GM21717 (cell line): ENCODE measurements at regions not wholly inside any gene's neighbourhood (a gene's known extent, or its start where the extent isn't known, plus 50 kb on each side); places are given as distances from the start of the nearest gene placed in this dataset.
"Not testable (repeated sequence)": the region's sequence is repeated elsewhere in the genome, so short reads cannot be mapped to it uniquely, and the experiment has no call there.

Experiments used
- ATAC-seq: cut with Tn5 transposase; IDR thresholded peaks from one replicate; pipeline ENCODE4 v1.9.1; 2021; ENCODE audit warnings: mild to moderate bottlenecking, moderate library complexity; ENCODE audit not compliant: unreplicated experiment

DNA sequence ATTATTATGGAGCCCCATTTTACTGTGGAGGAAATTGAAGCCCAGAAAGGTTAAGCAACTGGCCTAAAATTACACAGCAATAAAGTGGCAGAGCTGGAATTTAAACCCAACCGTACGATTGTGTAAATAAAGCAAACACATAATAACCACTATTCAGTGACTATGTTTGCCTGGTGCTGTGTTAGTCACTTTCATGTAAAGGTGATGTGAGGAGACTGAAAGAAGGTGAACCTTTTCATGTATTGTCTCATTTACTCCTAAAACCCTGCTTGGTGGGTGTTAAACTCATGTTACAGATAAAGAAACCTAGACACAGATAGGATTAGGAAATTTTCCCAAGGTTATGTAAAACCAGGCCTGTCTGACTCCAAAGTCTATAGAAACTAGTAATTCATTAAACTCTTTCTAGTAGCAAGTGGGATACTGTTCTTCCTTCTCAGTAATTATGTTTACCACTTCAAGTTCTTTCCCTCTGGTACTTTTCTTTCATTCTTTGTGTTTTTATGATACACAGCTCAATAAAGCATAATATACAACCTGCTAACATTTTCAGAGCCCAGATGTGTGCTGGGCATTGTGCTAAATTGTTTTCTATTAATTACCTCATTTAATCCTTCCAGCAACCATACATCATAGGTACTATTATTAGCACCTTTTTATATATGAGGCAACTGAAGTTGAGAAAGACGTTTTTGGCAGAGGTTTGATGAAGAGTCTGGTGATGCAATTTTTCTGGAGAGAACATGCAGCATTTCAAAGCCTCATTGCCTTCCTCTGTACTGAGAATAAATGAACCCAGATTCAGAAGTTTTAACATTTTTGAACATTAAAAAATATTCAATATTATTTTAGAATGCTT lies 202.7 kb downstream of the SPRY1 start:
- peak; percentile 15 for ATAC-seq

- peak; percentile 100 for ATAC-seq
Observed at GRCh38 chr4:123599920-123600810, 203.6 kb downstream of the SPRY1 start.

- ATAC-seq: no peak
Observed at GRCh38 chr4:123600987-123601904, 204.7 kb downstream of the SPRY1 start.

- ATAC-seq: no peak
Observed at GRCh38 chr4:123602007-123602406, 205.4 kb downstream of the SPRY1 start.

GRCh38 chr4:123603165-123603564 lies 206.6 kb downstream of the SPRY1 start:
- no peak for ATAC-seq

- ATAC-seq: not testable (repeated sequence)
Observed at GRCh38 chr4:123605797-123606196, 209.2 kb downstream of the SPRY1 start.

DNA sequence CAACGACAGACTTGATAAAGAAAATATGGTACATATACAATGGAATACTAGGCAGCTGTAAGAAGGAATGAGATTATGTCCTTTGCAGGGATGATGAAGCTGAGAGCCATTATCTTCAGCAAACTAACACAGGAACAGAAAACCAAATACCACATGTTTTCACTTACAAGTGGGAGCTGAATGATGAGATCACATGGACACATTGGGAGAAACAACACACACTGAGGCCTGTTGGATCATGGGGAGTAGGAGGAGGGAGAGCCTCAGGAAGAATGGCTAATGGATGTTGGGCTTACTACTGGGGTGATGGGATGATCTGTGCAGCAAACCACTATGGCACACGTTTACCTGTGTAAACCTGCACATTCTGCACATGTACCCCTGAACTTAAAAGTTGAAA lies 209.7 kb downstream of the SPRY1 start:
- no peak for ATAC-seq

DNA sequence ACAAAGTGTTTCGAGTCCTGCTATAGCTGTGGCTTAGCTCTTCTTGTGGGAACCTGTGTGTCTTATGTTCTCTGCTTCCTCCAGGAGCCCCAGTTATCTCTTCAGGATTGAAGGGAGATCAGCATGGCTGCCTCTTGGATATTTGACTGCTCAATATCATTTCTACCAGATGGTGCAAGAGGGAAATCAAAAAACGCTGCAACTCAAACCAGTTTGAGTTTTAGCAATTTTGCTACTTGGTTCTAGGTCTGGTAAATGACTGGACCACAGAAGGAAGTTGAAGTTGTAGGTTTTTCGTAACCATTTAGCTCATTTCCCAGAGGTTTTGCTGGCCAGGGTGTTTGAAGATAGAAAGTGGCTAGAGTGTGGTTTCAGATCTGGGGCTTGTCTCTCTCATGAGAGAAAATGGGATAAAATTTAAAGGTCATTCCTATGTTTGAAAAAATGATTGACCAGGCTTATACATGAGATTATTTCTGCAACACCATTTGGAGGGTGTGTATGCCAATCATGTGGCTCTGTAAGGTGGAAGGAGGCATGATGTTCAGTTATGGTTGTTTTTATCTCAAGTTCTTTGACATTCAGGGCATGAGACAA lies 210.4 kb downstream of the SPRY1 start:
- peak; percentile 70 for ATAC-seq

DNA sequence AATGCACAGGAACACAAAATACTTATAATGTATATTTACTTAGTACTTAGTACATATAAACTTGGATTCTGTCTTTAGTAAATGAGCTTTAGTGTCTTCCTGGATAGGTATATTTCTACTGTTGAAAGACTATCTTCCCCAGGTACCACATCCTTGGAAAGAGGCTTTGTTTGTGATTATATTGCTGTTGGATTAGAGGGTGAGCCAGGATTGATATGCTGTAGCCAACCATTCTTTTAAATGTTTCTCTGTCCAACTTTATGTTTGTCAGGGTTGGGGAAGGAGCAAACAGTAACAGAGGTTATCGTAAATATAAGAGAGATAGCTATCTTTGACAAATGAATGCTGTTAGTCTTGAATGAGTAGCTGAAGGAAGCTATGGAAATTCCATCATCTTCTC lies 213.2 kb downstream of the SPRY1 start:
- no peak for ATAC-seq

DNA sequence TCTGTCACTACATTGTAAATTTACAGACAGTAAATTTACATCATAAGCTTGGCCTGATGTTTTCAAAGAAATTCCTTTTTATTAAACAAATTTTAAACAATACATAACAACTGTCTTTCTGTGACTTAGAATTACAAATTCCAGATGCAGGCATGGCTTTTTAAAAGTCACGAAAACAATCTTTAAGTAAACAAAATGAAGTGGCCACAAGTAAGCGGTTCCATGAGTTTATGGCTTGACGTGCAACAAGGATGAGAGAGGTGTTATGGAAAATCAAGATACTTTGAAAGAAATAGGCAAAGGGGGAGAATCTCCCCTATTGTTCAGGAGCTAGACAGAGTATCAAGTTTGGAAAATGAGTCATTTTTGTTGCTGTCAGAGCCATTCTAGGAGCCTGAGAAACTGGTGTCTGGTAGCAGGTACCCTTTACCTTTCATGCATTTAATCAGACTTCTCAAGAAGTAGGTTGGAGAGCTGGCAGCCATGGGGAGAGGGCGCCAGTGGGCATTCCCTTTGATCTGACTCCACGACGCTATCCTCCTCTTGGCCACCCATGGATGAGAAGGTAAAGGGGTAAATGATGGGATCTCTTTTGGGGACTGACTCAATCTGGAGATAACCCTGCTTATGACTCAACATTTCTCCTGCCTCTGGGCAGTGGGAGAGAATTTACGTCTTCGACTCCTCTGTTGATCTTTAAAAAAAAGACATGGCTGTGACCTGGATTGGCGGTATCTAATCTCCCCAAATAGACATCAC lies 217.2 kb downstream of the SPRY1 start:
- no peak for ATAC-seq

DNA sequence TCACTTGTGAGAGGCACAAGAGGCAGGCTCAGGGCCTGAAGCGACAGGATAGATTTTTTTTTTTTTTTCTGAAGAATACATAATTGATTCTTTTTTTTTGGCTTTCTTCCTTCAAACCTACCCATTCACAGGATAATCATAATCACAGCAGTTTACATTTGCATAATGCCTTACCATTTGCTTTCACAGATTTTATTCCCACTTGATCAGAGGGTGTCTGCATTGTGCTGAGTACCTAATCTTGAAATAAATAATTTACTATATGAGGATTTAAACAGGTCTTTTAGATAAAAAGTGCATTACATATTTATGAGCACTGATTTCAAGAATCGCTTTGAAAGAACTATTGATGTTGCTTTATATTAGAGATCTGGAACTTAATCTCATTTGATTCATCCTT lies 219.3 kb downstream of the SPRY1 start:
- ATAC-seq: no peak

DNA sequence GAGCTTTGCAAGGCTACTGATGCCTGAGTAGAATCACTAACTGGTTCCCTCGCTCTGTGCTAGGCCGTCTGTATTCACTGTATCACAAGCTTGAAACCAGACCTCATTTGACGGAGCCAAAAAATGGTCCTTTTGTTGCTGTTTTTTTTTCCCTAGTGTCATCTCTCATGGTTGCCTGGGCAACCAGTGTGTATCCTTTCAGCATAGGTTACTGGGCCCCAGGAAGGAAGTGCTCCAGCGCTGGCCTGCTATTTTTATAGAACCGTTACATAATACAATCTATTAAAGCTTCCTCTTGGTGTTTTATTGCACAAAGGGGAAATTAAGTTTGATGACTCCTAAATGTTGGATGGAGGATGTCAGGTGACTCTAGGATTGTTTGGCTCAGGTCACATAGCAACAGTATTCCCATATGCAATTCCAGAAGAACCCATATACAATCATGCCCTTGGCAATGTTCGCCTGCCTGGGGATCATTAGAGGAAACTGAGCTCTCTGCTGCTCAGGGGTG lies 220.4 kb downstream of the SPRY1 start:
- no peak for ATAC-seq

DNA sequence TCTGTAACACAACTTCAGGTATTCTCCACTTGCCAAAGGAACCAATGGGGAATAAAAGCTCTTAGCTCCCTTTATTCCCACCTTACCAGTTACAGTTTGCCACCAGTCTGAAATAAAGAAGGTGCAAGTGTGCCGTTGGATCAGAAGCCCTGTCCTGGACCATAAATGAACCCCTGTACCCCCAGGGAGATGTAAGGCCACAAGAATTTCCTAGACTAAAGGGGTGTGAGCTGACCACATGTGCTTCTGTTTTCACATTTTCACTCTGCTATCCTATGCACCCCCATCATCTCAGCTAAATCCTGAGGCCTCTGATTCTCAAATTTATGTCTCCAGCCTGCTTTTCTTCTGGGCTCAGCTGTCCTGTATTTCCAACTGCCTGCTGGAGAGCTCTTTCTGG lies 221.2 kb downstream of the SPRY1 start:
- no peak for ATAC-seq

DNA sequence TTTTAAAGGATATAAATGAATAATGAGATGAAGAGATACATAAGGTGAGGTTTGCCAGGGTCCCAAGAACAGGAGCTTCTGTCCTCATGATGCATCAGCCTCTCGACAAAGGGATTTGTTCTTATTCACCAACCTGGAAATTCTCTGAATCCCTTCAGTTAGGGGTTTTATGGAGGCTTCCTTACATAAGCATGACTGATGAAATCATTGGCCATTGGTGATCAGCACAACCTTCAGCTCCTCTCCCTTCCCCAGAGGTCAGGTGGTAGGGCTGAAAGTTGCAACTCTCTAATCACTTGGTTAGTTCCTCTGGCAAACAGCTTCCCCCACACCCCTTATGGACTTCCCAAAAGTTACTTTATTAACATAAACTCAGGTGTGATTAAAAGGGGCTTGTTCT lies 222.0 kb downstream of the SPRY1 start:
- ATAC-seq: no peak

GRCh38 chr4:123619326-123619725 lies 222.7 kb downstream of the SPRY1 start:
- no peak for ATAC-seq

GRCh38 chr4:123619895-123620294 lies 223.3 kb downstream of the SPRY1 start:
- no peak for ATAC-seq

- ATAC-seq: no peak
Observed at GRCh38 chr4:123621072-123621705, 224.6 kb downstream of the SPRY1 start.

- ATAC-seq: no peak
Observed at GRCh38 chr4:123622572-123622971, 226.0 kb downstream of the SPRY1 start.

DNA sequence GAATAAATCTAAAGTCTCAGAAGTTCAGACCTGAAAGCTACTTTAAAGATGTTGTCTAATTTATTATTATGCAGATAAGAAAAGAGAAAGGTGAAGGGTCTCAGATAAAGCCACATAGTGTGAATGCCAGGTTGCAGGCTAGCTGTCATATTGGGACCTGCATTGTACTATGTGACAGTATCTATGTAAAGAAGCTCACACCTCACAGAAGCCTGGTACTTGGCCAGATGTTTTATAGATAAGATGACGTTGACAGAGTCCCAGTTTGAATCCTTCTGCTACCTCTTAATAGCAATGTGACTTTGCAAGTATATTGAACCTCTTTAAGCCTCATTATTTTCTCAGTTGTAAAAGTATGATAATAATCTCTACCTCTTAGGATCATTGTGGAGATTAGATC lies 227.0 kb downstream of the SPRY1 start:
- no peak for ATAC-seq
